HG03342 (cell line): ENCODE measurements at regions not wholly inside any gene's neighbourhood (a gene's known extent, or its start where the extent isn't known, plus 50 kb on each side); places are given as distances from the start of the nearest gene placed in this dataset.

Source experiments
- ATAC-seq: cut with Tn5 transposase; IDR thresholded peaks from one replicate; pipeline ENCODE4 v1.9.1; 2021; ENCODE audit warnings: mild to moderate bottlenecking, moderate library complexity; ENCODE audit not compliant: unreplicated experiment

DNA sequence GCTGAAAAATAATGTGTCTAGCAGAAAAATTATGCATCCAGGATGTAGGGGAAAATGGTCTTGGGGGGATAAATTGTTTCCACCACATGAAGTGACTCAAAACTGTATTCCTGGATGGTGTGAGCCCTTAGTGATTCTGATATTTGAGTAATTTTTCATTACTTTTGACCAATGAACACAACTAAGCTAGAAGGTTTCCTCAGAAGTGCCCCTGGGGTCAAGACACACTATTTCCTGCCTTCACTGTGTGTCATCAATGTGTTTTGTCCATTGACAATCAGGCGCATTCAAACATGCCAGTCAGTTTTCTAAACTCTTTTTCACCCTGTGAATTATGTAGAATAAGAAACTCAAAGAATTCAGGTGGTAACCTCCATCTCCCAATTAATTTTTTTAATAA is 130.5 kb upstream of the REG3G start:
- ATAC-seq, result no peak

DNA sequence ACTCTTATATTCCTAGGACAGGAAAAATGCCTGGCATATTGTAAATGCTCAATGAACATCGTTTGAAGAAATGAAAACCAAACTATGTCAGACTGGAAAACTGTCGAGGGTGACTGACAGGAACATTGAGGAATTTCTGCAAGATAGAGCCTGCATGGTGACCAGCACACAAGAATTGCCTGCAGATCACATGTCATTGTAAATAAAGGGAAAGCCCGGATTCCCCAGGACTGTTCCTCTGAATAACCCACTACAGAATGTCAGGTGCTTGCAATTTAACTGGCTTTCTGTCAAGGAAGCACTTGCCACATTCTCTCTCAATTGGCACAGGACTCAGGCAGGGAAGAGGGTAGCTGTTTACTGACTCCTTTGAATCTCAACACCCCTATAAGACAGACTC is 129.0 kb upstream of the REG3G start:
- ATAC-seq, result no peak

DNA sequence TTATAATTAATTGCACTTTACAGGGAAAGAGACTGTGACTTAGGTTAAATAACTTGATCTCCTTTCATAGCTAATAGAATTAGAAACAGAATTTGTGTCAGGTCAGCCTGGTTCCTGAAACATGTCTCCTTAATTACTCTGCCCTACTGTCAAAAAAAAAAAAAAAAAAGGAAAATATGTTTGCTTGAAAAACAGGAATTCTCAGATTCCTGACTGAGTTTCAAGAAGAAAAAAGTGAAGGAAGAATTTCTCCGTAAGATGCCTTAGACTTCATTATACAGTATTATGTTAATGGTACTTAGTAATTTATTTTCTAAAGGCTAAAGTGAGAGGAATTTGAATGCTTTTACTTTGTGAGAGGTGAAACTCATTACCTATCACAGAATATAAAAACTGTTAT is 118.4 kb upstream of the REG3G start:
- ATAC-seq, result no peak

DNA sequence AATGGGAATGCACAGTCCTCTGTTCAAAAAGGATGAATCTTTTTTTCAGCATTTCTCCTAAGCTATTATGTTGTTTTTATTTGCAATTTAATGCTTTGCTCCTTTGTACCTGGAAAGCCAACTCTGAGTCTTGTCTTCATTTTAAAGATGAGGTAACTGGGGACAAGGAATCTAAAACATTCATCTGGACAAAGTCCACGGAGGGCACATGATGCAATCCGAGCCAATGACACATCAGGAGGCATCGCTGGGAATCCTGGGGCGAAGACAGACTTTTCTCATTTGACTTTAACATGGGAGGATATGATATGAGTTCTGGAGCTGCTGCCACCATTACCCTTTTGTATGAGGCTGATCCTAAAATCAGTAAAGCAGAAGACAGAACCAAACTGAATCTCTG is 116.5 kb upstream of the REG3G start:
- ATAC-seq, result no peak

DNA sequence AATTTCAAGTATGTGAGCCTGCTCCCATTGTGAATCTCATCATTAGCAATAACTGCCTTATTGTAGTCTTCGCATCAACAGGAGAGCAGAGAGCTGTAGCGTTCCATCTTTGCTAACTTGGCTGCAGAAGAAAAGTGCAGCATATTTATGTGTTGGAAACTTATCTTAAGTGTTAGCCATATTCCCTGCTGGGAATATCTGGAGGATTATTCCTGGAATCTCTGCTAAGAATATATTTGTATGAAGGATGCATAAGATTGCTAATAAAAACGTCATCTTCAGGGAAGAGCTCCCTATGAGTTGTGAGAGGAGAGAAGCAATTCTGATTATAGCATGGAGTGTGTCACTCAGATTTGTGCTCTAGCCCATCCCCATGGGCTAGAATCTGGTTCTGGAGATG is 115.1 kb upstream of the REG3G start:
- no peak for ATAC-seq

DNA sequence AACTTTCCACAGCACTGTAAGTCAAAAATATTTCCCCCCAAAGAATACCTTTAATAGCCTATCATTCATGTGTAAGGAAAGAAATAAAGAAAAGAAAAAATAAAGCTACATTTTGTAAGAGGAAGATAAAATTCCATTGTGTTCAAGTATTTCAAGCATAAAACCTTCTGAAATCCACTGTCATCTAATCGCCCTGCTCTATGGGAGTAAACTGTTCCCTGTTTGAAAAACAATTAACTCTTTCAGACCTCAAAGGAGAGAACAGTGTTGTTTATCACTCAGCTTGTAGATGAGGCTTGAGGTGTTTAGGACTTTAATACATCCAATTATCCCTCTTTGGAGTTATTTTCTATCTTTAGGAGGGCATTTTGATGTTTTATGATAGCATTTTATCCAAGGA is 112.2 kb upstream of the REG3G start:
- no peak for ATAC-seq

DNA sequence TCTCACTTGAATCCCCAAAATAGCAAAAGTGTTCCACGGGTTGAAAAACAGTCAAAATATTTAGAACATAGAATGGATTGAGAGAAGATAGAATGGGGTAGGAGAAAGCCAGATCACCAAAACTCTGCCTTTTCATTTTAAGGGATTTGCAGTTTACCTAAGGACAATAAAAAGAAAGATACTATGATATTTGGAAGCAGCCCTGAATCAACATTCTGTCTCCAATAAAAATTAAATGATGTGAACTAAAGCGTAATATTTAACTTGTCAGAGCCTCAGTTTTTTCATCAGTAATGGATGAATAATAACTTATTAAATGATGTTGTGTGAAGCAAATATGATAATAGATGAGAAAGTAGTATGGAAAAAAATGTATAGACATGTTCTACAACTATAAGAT is 100.2 kb upstream of the REG3G start:
- ATAC-seq, result no peak

DNA sequence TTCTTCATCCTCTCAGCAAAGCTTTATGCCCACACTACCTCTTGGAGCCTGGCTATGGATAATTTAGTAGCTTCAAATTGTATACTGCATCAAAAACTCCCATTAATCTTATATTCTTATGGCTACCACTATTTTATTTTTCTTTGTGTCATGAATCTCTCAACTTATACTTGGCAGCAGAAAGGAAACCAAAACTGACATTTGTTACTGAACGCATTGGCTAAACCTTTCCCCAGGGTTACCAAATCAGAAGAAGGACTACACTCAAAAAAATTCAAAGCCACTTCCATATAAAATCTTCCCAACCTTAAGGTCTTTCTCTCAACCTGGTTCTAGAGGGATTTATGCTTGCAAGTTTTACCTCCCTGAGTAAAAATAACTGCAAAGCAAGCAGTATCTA is 97.0 kb upstream of the REG3G start:
- no peak for ATAC-seq

DNA sequence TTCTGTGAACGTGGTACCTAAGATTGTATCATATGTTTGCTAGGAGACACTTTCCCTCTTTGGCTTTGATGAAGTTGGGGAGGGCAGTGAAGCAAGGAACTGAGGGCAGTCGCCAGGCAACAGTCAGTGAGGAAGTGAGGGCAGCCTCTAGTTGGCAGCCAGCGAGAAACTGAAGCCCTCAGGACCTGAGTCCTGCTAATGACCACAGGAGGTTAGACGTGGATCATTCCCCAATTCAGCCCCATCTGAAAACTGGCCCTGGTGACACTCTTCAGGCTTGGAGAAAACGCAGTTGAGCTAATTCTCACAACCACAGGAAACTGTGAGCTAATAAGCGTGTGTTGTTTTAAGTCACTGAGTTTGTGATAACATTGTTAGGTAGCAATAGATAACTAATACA is 84.5 kb upstream of the REG3G start:
- ATAC-seq, result no peak

DNA sequence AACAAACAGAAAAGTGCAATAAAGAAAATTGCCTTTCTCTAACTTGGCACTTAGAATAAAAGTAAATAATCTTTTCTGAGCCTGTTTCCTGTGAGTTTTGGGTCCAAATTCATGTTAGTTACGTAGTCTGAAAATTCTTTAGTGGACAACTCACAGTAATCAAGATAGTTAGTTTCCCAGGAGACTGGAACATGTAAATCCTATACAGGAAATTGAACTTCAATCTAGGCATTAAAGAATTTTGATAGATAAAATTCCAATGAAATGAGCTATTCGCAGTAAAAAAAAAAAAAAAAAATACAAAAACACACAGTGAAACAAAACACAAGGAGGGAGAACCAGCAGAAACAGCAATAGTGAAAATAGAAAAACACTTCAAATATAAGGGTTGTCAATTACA is 83.8 kb upstream of the REG3G start:
- ATAC-seq, result no peak

DNA sequence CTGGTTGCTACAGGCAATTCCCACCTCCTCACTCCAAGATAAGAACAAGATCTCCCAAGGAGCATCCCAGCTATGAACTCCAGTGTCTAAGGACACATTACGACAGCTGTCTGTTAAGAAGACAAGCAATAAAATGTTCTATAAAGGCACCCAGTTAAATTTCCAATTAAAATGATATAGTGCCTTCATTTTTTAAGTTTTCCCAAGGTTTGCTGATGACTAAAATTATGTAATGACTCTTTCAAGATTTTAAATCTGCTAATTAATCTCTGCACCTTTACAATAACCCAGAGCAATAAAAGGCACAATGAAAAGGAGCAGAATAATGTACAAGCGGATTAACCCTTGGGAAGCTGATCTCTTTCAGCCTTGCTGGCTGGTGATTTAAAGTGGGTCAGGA is 61.6 kb upstream of the REG3G start:
- ATAC-seq, result no peak

DNA sequence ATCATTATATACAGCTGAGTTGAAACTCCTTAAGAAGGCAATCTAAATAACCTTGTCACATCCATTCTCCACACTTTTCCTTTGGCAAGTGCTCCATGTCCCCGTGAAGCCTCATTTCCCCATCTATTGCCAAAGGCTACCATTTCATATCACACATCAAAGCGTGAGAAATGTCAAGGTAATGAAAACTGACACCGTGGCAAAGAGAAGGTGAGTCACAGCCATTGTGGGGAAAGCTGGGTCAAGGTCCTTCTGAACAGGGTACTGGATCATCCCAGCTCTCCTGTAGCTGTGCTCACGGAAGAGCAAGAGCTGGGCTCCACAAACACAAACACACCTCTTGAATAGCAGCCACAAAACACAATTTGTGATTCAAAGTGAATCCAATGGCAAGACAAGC is 58.2 kb upstream of the REG3G start:
- ATAC-seq, result no peak

DNA sequence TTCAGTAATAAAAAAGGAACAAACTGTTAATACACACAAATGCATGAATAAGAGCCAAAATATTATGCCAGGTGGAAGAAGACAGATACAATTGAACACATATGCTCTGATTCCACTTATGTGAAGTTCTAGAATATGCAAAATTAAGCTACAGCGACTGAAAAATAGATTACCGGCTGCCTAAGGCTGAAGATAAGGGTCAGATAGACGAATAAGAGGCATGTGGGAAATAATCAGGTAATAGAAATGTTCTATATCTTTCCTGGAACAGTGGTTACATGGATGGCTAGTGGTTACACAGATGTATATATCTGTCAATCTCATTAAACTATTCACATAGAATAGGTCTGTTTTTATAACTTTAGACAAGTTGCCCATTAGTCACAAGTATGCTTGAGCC is 51.9 kb upstream of the REG3G start:
- no peak for ATAC-seq
